IMR-90 (cell line): ENCODE measurements at regions not wholly inside any gene's neighbourhood (a gene's known extent, or its start where the extent isn't known, plus 50 kb on each side); places are given as distances from the start of the nearest gene placed in this dataset.

Experiments
- ATAC-seq: fragments of 200-7000 bp; cut with Tn5 transposase; 2 replicates; pipeline ENCODE4 v1.9.1; 2020; ENCODE audit warnings: low read depth, mild to moderate bottlenecking, moderate library complexity
- BruUV-seq: library from RNA; stranded (reverse); fragments of 400-500 nt; replicated peaks from 2 replicates; lab custom pipeline; 2021; lab: Mats Ljungman, UMichigan
- CTCF ChIA-PET: fragments of 300-600 bp; formaldehyde crosslinking; extraction: SDS; loops from one replicate; lab custom pipeline; 2021; ENCODE audit warnings: antibody characterized with exemption; lab: Yijun Ruan, JAX
- POLR2A ChIA-PET: fragments of 300-600 bp; sonication (Branson Sonifier 250); formaldehyde crosslinking; loops from one replicate; lab custom pipeline; 2022; ENCODE audit warnings: antibody characterized with exemption; ENCODE audit not compliant: unreplicated experiment; lab: Charles Lee
- DNase-seq: peaks from one replicate; pipeline ENCODE4 v3.0.0; 2013
- H2AFZ ChIP-seq: replicated peaks from 2 replicates; pipeline ENCODE3; 2013; ENCODE audit warnings: low read length, mild to moderate bottlenecking; ENCODE audit not compliant: poor library complexity
- H2AK5ac ChIP-seq: 2 replicates; pipeline ENCODE4 v1.6.1; 2013; ENCODE audit warnings: low read depth, low read length, inconsistent platforms
- H2AK9ac ChIP-seq: replicated peaks from 2 replicates; pipeline ENCODE3; 2013; ENCODE audit warnings: mild to moderate bottlenecking, low read depth, low read length, moderate library complexity; ENCODE audit not compliant: poor library complexity
- H2BK120ac ChIP-seq: 2 replicates; pipeline ENCODE4 v1.6.1; 2013; ENCODE audit warnings: low read depth, low read length, inconsistent platforms
- H2BK15ac ChIP-seq: 3 replicates; pipeline ENCODE4 v1.6.1; 2013; ENCODE audit warnings: low read depth, low read length, inconsistent platforms
- H2BK20ac ChIP-seq: 2 replicates; pipeline ENCODE4 v1.6.1; 2013; ENCODE audit warnings: low read depth, mild to moderate bottlenecking, inconsistent platforms, low read length, moderate library complexity
- H2BK5ac ChIP-seq: 2 replicates; pipeline ENCODE4 v1.6.1; 2013; ENCODE audit warnings: mild to moderate bottlenecking, low read depth, low read length, inconsistent platforms; ENCODE audit not compliant: poor library complexity, severe bottlenecking
- H3K14ac ChIP-seq: replicated peaks from 2 replicates; pipeline ENCODE4 v1.6.1; 2013; ENCODE audit warnings: low read depth, low read length, inconsistent platforms
- H3K18ac ChIP-seq: 2 replicates; pipeline ENCODE4 v1.6.1; 2013; ENCODE audit warnings: low read depth, low read length, control low read depth
- H3K23ac ChIP-seq: 2 replicates; pipeline ENCODE4 v1.6.1; 2013; ENCODE audit warnings: low read depth, low read length, inconsistent platforms
- H3K27ac ChIP-seq: 2 replicates; pipeline ENCODE4 v1.5.1; 2013; ENCODE audit warnings: mild to moderate bottlenecking, control low read depth, low read length; ENCODE audit not compliant: insufficient read depth
- H3K27me3 ChIP-seq: 2 replicates; pipeline ENCODE4 v1.6.1; 2013; ENCODE audit warnings: low read length; ENCODE audit not compliant: control insufficient read depth, insufficient read depth
- H3K36me3 ChIP-seq: 2 replicates; pipeline ENCODE4 v1.6.1; 2013; ENCODE audit warnings: low read length, mixed read lengths; ENCODE audit not compliant: control insufficient read depth, insufficient read depth
- H3K4ac ChIP-seq: 2 replicates; pipeline ENCODE4 v1.6.1; 2013; ENCODE audit warnings: low read depth, low read length, inconsistent platforms
- H3K4me1 ChIP-seq: 2 replicates; pipeline ENCODE4 v1.6.1; 2013; ENCODE audit warnings: low read length, mixed read lengths; ENCODE audit not compliant: control insufficient read depth, insufficient read depth
- H3K4me2 ChIP-seq: 2 replicates; pipeline ENCODE4 v1.6.1; 2013; ENCODE audit warnings: low read depth, mild to moderate bottlenecking, control low read depth, low read length, moderate library complexity
- H3K4me3 ChIP-seq: 2 replicates; pipeline ENCODE4 v1.5.1; 2013; ENCODE audit warnings: low read depth, mild to moderate bottlenecking, control low read depth, low read length, moderate library complexity; ENCODE audit not compliant: insufficient read depth
- H3K56ac ChIP-seq: 2 replicates; pipeline ENCODE4 v1.6.1; 2013; ENCODE audit warnings: low read length, inconsistent platforms; ENCODE audit not compliant: insufficient read depth; ENCODE audit errors: extremely low read depth
- H3K79me1 ChIP-seq, 2 experiments: 2 replicates each; pipeline ENCODE4 v1.6.1; 2013; ENCODE audit warnings: low read length in 2 of 2, inconsistent platforms in 1 of 2, low read depth in 1 of 2
- H3K9ac ChIP-seq: 2 replicates; pipeline ENCODE4 v1.6.1; 2013; ENCODE audit warnings: low read depth, low read length, control low read depth
- H3K9me1 ChIP-seq: 2 replicates; pipeline ENCODE4 v1.6.1; 2013; ENCODE audit warnings: low read length, inconsistent platforms; ENCODE audit not compliant: insufficient read depth
- H3K9me3 ChIP-seq: 2 replicates; pipeline ENCODE4 v1.6.1; 2013; ENCODE audit warnings: low read length; ENCODE audit not compliant: control insufficient read depth, insufficient read depth
- H4K20me1 ChIP-seq: 2 replicates; pipeline ENCODE4 v1.6.1; 2013; ENCODE audit warnings: low read length, inconsistent platforms; ENCODE audit not compliant: insufficient read depth
- H4K5ac ChIP-seq: 2 replicates; pipeline ENCODE4 v1.6.1; 2013; ENCODE audit warnings: mild to moderate bottlenecking, low read depth, low read length, control low read depth
- H4K8ac ChIP-seq, 2 experiments: 2 replicates each; pipeline ENCODE4 v1.6.1; 2013; ENCODE audit warnings: low read depth in 2 of 2, low read length in 2 of 2, control low read depth in 1 of 2, inconsistent platforms in 1 of 2
- H4K91ac ChIP-seq: 2 replicates; pipeline ENCODE4 v1.6.1; 2013; ENCODE audit warnings: low read depth, low read length, inconsistent platforms; ENCODE audit not compliant: insufficient read depth
- ELK1 ChIP-seq: fragments of 150-350 bp; IDR thresholded peaks from 2 replicates; pipeline ENCODE4 v1.6.1; 2016; ENCODE audit warnings: low read depth, mild to moderate bottlenecking, low read length, moderate library complexity, borderline replicate concordance
- dilution Hi-C: fragments of 300-500 bp; cut with HindIII; formaldehyde crosslinking; loops from one replicate; pipeline ENCODE4 v1.14.3; 2018; ENCODE audit warnings: low sequenced_read_pairs; ENCODE audit not compliant: unreplicated experiment
- in situ Hi-C: fragments of 300-500 bp; cut with MboI; formaldehyde crosslinking; loops from 3 replicates; pipeline ENCODE4 v1.14.3; 2019; ENCODE audit warnings: low sequenced_read_pairs, inconsistent platforms, mixed read lengths
- intact Hi-C: fragments of 100-400 bp; cut with micrococcal nuclease; formaldehyde crosslinking; loops from 2 replicates; pipeline ENCODE4 v1.10.0; 2022

- POLR2A ChIA-PET, result no interaction called here
- no peak overlapping the region for H3K9ac ChIP-seq
Measured at GRCh38 chr5:116658141-116658540, 83.5 kb upstream of the SEMA6A start.

More at GRCh38 chr5:116658141-116658540, 83.5 kb upstream of the SEMA6A start:
- H3K36me3 ChIP-seq, result no peaks in the 10 kb centered on the region
- no peak overlapping the region for H2BK5ac ChIP-seq
- no peaks in the 10 kb centered on the region for H4K20me1 ChIP-seq
- no peak overlapping the region for H3K4ac ChIP-seq
- dilution Hi-C loops (no loop called here), in situ Hi-C loops (no loop called here), intact Hi-C loops (no loop called here)
- DNase-seq (no peak), ATAC-seq (no peak)
- H2BK20ac ChIP-seq, result no peak overlapping the region
- no peak overlapping the region for H3K27ac ChIP-seq
- no peaks in the 10 kb centered on the region for H3K4me1 ChIP-seq
- TF ChIP-seq ELK1, result no peak
- H3K4me3 ChIP-seq, result no peak overlapping the region
- no peak overlapping the region for H2AK5ac ChIP-seq
- H3K27me3 ChIP-seq, result no peaks in the 10 kb centered on the region
- no peak overlapping the region for H4K91ac ChIP-seq
- CTCF ChIA-PET, result no interaction called here
- no peak overlapping the region for H3K18ac ChIP-seq
- H3K56ac ChIP-seq, result no peak overlapping the region
- BruUV-seq, result no TSS peak
- H3K79me1 ChIP-seq, result no peaks in the 10 kb centered on the region
- H2AFZ ChIP-seq, result no peak overlapping the region
- no peak overlapping the region for H2BK15ac ChIP-seq
- no peak overlapping the region for H4K8ac ChIP-seq
- no peak overlapping the region for H2AK9ac ChIP-seq
- H3K9me3 ChIP-seq, result peaks cover 16% of the 10 kb centered on the region
- no peak overlapping the region for H3K23ac ChIP-seq
- H2BK120ac ChIP-seq, result no peak overlapping the region
- H3K4me2 ChIP-seq, result no peak overlapping the region
- H4K5ac ChIP-seq, result no peak overlapping the region
- H3K9me1 ChIP-seq, result no peaks in the 10 kb centered on the region
- no peak overlapping the region for H3K14ac ChIP-seq
